ENCODE measurements at regions not wholly inside any gene's neighbourhood (a gene's known extent, or its start where the extent isn't known, plus 50 kb on each side); places are given as distances from the start of the nearest gene placed in this dataset.
A peak's percentile ranks its signal among the peaks of the same experiment; 100 is the strongest.
"Not testable (repeated sequence)": the region's sequence is repeated elsewhere in the genome, so short reads cannot be mapped to it uniquely, and the experiment has no call there.

GRCh38 chr13:110042253-110042950, 256.0 kb upstream of the IRS2 start:
- DNase-seq (ENCODE audit: insufficient read length) = no peak
- no peak for FAIRE-seq
- no peak for TF ChIP-seq POLR2AphosphoS5 (IDR thresholded peaks at IDR 0.05; ENCODE audit: low read depth, low read length)
- no peak for TF ChIP-seq TAF1 (IDR thresholded peaks at IDR 0.05; ENCODE audit: borderline replicate concordance, low read depth, low read length)
- no peak for TF ChIP-seq POLR2A (IDR thresholded peaks at IDR 0.05; ENCODE audit: low read depth, low read length)

- not testable (repeated sequence) for DNase-seq (ENCODE audit: insufficient read length); FAIRE-seq
These were observed 255.3 kb upstream of the IRS2 start for GRCh38 chr13:110041638-110042037.

GRCh38 chr13:110037925-110038573, 251.7 kb upstream of the IRS2 start:
- DNase-seq (ENCODE audit: insufficient read length) = no peak
- TF ChIP-seq POLR2AphosphoS5 (IDR thresholded peaks at IDR 0.05; ENCODE audit: low read depth, low read length) (no peak), TAF1 (IDR thresholded peaks at IDR 0.05; ENCODE audit: borderline replicate concordance, low read depth, low read length) (no peak), POLR2A (IDR thresholded peaks at IDR 0.05; ENCODE audit: low read depth, low read length) (no peak)
- no peak for FAIRE-seq

GRCh38 chr13:110036060-110036459, 249.7 kb upstream of the IRS2 start:
- no peak for TF ChIP-seq TAF1 (IDR thresholded peaks at IDR 0.05; ENCODE audit: borderline replicate concordance, low read depth, low read length)
- no peak for TF ChIP-seq POLR2AphosphoS5 (IDR thresholded peaks at IDR 0.05; ENCODE audit: low read depth, low read length)
- no peak for TF ChIP-seq POLR2A (IDR thresholded peaks at IDR 0.05; ENCODE audit: low read depth, low read length)
- FAIRE-seq = no peak
- no peak for DNase-seq (ENCODE audit: insufficient read length)

GRCh38 chr13:110034031-110034549, 247.7 kb upstream of the IRS2 start:
- FAIRE-seq (no peak), DNase-seq (ENCODE audit: insufficient read length) (no peak)
- TF ChIP-seq POLR2AphosphoS5 (IDR thresholded peaks at IDR 0.05; ENCODE audit: low read depth, low read length) (no peak), TAF1 (IDR thresholded peaks at IDR 0.05; ENCODE audit: borderline replicate concordance, low read depth, low read length) (no peak), POLR2A (IDR thresholded peaks at IDR 0.05; ENCODE audit: low read depth, low read length) (no peak)

GRCh38 chr13:110032969-110033368, 246.6 kb upstream of the IRS2 start:
- no peak for TF ChIP-seq POLR2A (IDR thresholded peaks at IDR 0.05; ENCODE audit: low read depth, low read length)
- no peak for TF ChIP-seq POLR2AphosphoS5 (IDR thresholded peaks at IDR 0.05; ENCODE audit: low read depth, low read length)
- no peak for TF ChIP-seq TAF1 (IDR thresholded peaks at IDR 0.05; ENCODE audit: borderline replicate concordance, low read depth, low read length)
- DNase-seq (ENCODE audit: insufficient read length) (no peak), FAIRE-seq (no peak)

GRCh38 chr13:110030394-110030928, 244.1 kb upstream of the IRS2 start:
- TF ChIP-seq POLR2AphosphoS5 (IDR thresholded peaks at IDR 0.05; ENCODE audit: low read depth, low read length) = no peak
- TF ChIP-seq POLR2A (IDR thresholded peaks at IDR 0.05; ENCODE audit: low read depth, low read length) = no peak
- TF ChIP-seq TAF1 (IDR thresholded peaks at IDR 0.05; ENCODE audit: borderline replicate concordance, low read depth, low read length) = no peak
- DNase-seq (ENCODE audit: insufficient read length) (no peak), FAIRE-seq (peak; percentile 27)

GRCh38 chr13:110028838-110029621, 242.6 kb upstream of the IRS2 start:
- TF ChIP-seq POLR2AphosphoS5 (IDR thresholded peaks at IDR 0.05; ENCODE audit: low read depth, low read length) = no peak
- no peak for TF ChIP-seq TAF1 (IDR thresholded peaks at IDR 0.05; ENCODE audit: borderline replicate concordance, low read depth, low read length)
- TF ChIP-seq POLR2A (IDR thresholded peaks at IDR 0.05; ENCODE audit: low read depth, low read length) = no peak
- DNase-seq (ENCODE audit: insufficient read length) = no peak
- no peak for FAIRE-seq

GRCh38 chr13:110028311-110028710, 241.9 kb upstream of the IRS2 start:
- DNase-seq (ENCODE audit: insufficient read length) (no peak), FAIRE-seq (no peak)
- TF ChIP-seq POLR2A (IDR thresholded peaks at IDR 0.05; ENCODE audit: low read depth, low read length) (no peak), POLR2AphosphoS5 (IDR thresholded peaks at IDR 0.05; ENCODE audit: low read depth, low read length) (no peak), TAF1 (IDR thresholded peaks at IDR 0.05; ENCODE audit: borderline replicate concordance, low read depth, low read length) (no peak)

GRCh38 chr13:110027470-110028240, 241.3 kb upstream of the IRS2 start:
- FAIRE-seq = no peak
- no peak for TF ChIP-seq POLR2AphosphoS5 (IDR thresholded peaks at IDR 0.05; ENCODE audit: low read depth, low read length)
- no peak for TF ChIP-seq POLR2A (IDR thresholded peaks at IDR 0.05; ENCODE audit: low read depth, low read length)
- no peak for TF ChIP-seq TAF1 (IDR thresholded peaks at IDR 0.05; ENCODE audit: borderline replicate concordance, low read depth, low read length)
- no peak for DNase-seq (ENCODE audit: insufficient read length)

- TF ChIP-seq TAF1 (IDR thresholded peaks at IDR 0.05; ENCODE audit: borderline replicate concordance, low read depth, low read length) (no peak), POLR2A (IDR thresholded peaks at IDR 0.05; ENCODE audit: low read depth, low read length) (no peak)
- no peak for DNase-seq (ENCODE audit: insufficient read length)
- no peak for FAIRE-seq
These were observed 238.2 kb upstream of the IRS2 start for GRCh38 chr13:110024645-110024980.

Measured in GM12892 (cell line).